Fibroblast of skin of abdomen (primary cell): ENCODE measurements at regions not wholly inside any gene's neighbourhood (a gene's known extent, or its start where the extent isn't known, plus 50 kb on each side); places are given as distances from the start of the nearest gene placed in this dataset.

Experiments used
- DNase-seq: peaks from one replicate; pipeline ENCODE4 v3.0.0-alpha.2; 2013

GRCh38 chr13:82791035-82791434 lies 1091.2 kb downstream of the SLITRK1 start:
- no peak for DNase-seq

GRCh38 chr13:82772816-82773215 lies 1109.5 kb downstream of the SLITRK1 start:
- peak; percentile 63 for DNase-seq

- DNase-seq: no peak
These were observed 1115.4 kb downstream of the SLITRK1 start for GRCh38 chr13:82766732-82767321.

GRCh38 chr13:82758044-82758443 lies 1124.2 kb downstream of the SLITRK1 start:
- DNase-seq: no peak

GRCh38 chr13:82751206-82751605 lies 1131.1 kb downstream of the SLITRK1 start:
- no peak for DNase-seq

- no peak for DNase-seq
These were observed 1132.7 kb downstream of the SLITRK1 start for GRCh38 chr13:82749551-82749950.

- peak; percentile 69 for DNase-seq
These were observed 1134.3 kb downstream of the SLITRK1 start for GRCh38 chr13:82747958-82748357.

GRCh38 chr13:82747291-82747690 lies 1135.0 kb downstream of the SLITRK1 start:
- peak; percentile 28 for DNase-seq

- no peak for DNase-seq
These were observed 1141.8 kb downstream of the SLITRK1 start for GRCh38 chr13:82740442-82740841.

GRCh38 chr13:82739881-82740280 lies 1142.4 kb downstream of the SLITRK1 start:
- no peak for DNase-seq

GRCh38 chr13:82729401-82729800 lies 1152.9 kb downstream of the SLITRK1 start:
- no peak for DNase-seq

- DNase-seq: peak; percentile 21
These were observed 1161.3 kb downstream of the SLITRK1 start for GRCh38 chr13:82720986-82721385.

- no peak for DNase-seq
These were observed 1162.3 kb downstream of the SLITRK1 start for GRCh38 chr13:82719987-82720386.

- peak; percentile 79 for DNase-seq
These were observed 1165.0 kb downstream of the SLITRK1 start for GRCh38 chr13:82717249-82717648.

GRCh38 chr13:82713687-82714405 lies 1168.4 kb downstream of the SLITRK1 start:
- DNase-seq: peak; percentile 73

- DNase-seq: no peak
These were observed 1179.8 kb downstream of the SLITRK1 start for GRCh38 chr13:82702513-82702912.

- DNase-seq: no peak
These were observed 1181.3 kb downstream of the SLITRK1 start for GRCh38 chr13:82701020-82701419.

GRCh38 chr13:82698941-82699340 lies 1183.3 kb downstream of the SLITRK1 start:
- DNase-seq: no peak

GRCh38 chr13:82698383-82698782 lies 1183.9 kb downstream of the SLITRK1 start:
- DNase-seq: no peak

GRCh38 chr13:82693607-82694006 lies 1188.7 kb downstream of the SLITRK1 start:
- no peak for DNase-seq

GRCh38 chr13:82688400-82688994 lies 1193.8 kb downstream of the SLITRK1 start:
- DNase-seq: no peak

- DNase-seq: no peak
These were observed 1194.4 kb downstream of the SLITRK1 start for GRCh38 chr13:82687884-82688283.

- no peak for DNase-seq
These were observed 1200.7 kb downstream of the SLITRK1 start for GRCh38 chr13:82681535-82681934.

- DNase-seq: no peak
These were observed 1204.2 kb downstream of the SLITRK1 start for GRCh38 chr13:82678052-82678451.
